BLaER1 treated with 17β-estradiol and CSF1 and Interleukin-3, amounts not matched to agents 10 nM and 100 nM (cell line): ENCODE measurements at regions not wholly inside any gene's neighbourhood (a gene's known extent, or its start where the extent isn't known, plus 50 kb on each side); places are given as distances from the start of the nearest gene placed in this dataset.

Experiments used
- H3K27ac ChIP-seq, 11 experiments: shearing (Covaris generic); formaldehyde crosslinking; 2 replicates each; pipeline ENCODE4 v1.8.1; 2022
- H3K27me3 ChIP-seq, 11 experiments: shearing (Covaris generic); formaldehyde crosslinking; 2 replicates each; pipeline ENCODE4 v1.8.1; 2022
- H3K36me3 ChIP-seq, 11 experiments: shearing (Covaris generic); formaldehyde crosslinking; 2 replicates each; pipeline ENCODE4 v1.8.1; 2022
- H3K4me1 ChIP-seq, 10 experiments: shearing (Covaris generic); formaldehyde crosslinking; 2 replicates each; pipeline ENCODE4 v1.8.1; 2022
- H3K4me2 ChIP-seq, 11 experiments: shearing (Covaris generic); formaldehyde crosslinking; 2 replicates each; pipeline ENCODE4 v1.8.1; 2022
- H3K4me3 ChIP-seq, 10 experiments: shearing (Covaris generic); formaldehyde crosslinking; 2 replicates each; pipeline ENCODE4 v1.8.1; 2022
- H3K9ac ChIP-seq, 11 experiments: shearing (Covaris generic); formaldehyde crosslinking; 2 replicates each; pipeline ENCODE4 v1.8.1; 2022
- H3K9me3 ChIP-seq, 11 experiments: shearing (Covaris generic); formaldehyde crosslinking; replicated peaks in 1 of 11; 2 replicates each; pipeline ENCODE4 v1.8.1; 2022
- H4K20me1 ChIP-seq, 11 experiments: shearing (Covaris generic); formaldehyde crosslinking; 2 replicates each; pipeline ENCODE4 v1.8.1; 2022
- Cebpa-rat ChIP-seq, 11 experiments: shearing (Covaris generic); IDR thresholded peaks; 2 replicates each; pipeline ENCODE4 v1.8.1; 2022

DNA sequence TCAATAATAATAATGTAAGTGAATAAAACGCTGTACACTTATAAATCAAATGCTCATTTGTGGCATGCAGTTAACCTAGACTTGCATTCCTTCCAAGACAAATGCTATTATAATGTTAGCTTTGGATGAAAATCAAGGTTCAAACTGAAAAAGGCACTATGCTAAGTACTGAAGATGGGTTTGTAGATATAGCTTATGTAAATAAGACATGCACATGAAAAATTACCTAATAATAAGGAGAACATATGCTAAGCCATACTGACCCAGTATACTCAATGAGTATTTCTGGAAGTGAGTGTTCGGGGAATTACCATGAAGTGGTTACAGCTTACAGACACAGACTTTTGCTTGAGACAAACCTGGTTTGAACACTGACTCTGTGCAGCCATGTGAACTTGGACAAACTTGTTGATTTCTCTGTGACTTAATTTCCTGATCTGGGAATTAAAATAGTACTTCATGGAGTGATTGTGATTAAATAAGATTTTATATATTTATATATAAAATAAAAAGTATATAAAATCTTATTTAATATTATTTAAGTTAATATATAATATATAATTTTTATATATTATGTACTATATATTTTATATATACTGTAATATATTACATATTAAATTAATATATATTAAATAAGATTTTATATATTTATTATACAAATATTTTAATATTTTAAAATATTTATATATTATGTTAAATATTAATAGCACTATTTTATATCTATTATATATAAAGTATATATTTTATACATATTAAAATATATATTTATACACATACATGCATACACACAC, 159.2 kb downstream of the ZPLD1 start:
- Histone ChIP-seq H3K27me3 (no peaks in the 10 kb centered on the region), H3K36me3 (no peaks in the 10 kb centered on the region), H3K27ac (no peak overlapping the region), H3K4me2 (no peak overlapping the region), H3K9me3 (peaks cover 0 to 4% (median 0%) of the 10 kb centered on the region in 11 experiments; a peak in 1 of 22 replicates), H4K20me1 (no peaks in the 10 kb centered on the region), H3K4me1 (no peaks in the 10 kb centered on the region), H3K9ac (no peak overlapping the region), H3K4me3 (no peak overlapping the region)
- no peak for TF ChIP-seq Cebpa-rat (IDR thresholded peaks at IDR 0.05)

DNA sequence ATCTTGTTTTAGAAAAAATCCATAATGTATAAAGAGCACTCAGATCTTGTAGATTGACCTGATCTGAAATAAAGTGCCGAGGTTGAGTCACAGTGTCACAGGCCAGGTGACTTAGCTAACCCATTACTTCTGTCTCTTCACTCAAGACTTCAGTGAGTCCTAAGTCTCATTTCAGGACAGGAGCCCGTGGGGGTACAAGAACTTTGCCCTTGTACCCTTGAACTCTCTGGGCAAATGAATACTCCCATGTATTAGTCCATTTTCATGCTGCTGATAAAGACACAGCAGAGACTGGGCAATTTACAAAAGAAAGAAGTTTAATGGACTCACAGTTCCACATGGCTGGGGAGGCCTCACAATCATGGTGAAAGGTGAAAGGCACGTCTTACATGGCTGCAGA, 160.2 kb downstream of the ZPLD1 start:
- Histone ChIP-seq H3K27me3 (no peaks in the 10 kb centered on the region), H3K9ac (no peak overlapping the region), H3K36me3 (no peaks in the 10 kb centered on the region), H3K4me2 (no peak overlapping the region), H4K20me1 (no peaks in the 10 kb centered on the region), H3K9me3 (peaks cover 0 to 4% (median 0%) of the 10 kb centered on the region in 11 experiments; a peak in 1 of 22 replicates), H3K4me3 (no peak overlapping the region), H3K27ac (no peak overlapping the region), H3K4me1 (no peaks in the 10 kb centered on the region)
- TF ChIP-seq Cebpa-rat (IDR thresholded peaks at IDR 0.05), result no peak

DNA sequence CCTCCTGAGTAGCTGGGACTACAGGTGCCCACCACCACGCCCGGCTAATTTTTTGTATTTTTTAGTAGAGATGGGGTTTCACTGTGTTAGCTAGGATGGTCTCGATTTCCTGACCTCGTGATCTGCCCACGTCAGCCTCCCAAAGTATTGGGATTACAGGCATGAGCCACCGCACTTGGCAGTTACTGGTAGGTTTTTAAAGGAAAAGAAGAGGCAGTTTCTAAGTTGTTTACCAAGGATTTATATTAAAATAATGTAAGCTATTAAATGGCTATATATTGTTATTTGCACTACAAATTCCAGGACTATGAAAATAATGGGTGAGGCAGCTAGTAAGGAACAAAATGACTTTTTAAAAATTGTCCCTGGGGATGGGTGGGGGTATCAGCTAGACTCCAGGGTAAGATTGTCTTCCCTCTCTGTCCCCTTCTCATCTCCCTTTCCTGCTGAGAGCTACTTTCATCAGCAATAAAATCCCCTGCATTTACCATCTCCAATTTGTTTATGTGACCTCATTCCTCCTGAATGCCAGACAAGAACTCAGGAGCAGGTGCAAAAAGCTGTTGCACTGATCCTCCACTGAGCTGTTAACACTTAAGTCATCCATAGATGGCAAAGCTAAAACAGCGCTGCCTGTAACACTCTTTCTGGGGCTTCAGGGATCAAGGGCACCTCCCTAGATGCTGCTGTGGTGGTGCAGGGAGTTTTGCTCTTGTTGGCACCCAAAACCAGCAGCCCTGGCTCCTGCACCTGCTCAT, 165.2 kb downstream of the ZPLD1 start:
- TF ChIP-seq Cebpa-rat (IDR thresholded peaks at IDR 0.05), result no peak
- Histone ChIP-seq H4K20me1 (no peaks in the 10 kb centered on the region), H3K4me3 (no peak overlapping the region), H3K9me3 (peaks cover 0 to 4% (median 0%) of the 10 kb centered on the region in 11 experiments; a peak in 1 of 22 replicates), H3K4me2 (no peak overlapping the region), H3K27me3 (no peaks in the 10 kb centered on the region), H3K36me3 (no peaks in the 10 kb centered on the region), H3K27ac (no peak overlapping the region), H3K4me1 (no peaks in the 10 kb centered on the region), H3K9ac (no peak overlapping the region)

DNA sequence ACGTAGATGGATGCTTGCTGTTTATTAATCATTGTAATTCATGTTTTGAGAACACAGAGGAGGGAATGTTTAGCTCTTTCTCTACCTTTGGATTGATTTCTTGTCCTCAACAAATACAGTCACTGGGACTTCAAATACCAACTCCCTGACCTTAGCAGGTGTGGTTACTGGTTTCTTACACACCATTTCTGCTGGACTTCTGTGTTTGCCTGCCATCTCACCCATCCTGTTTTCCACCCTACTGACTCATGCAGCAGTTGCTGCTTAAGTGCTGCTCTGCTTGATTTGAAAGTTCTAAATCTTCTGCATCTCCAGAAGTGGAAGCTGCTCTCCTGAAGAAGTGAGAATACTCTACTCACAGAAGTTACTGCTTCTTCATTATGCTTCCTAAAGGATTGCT, 170.3 kb downstream of the ZPLD1 start:
- Histone ChIP-seq H3K4me3 (no peak overlapping the region), H3K36me3 (no peaks in the 10 kb centered on the region), H3K27ac (no peak overlapping the region), H3K4me1 (no peaks in the 10 kb centered on the region), H4K20me1 (no peaks in the 10 kb centered on the region), H3K4me2 (no peak overlapping the region), H3K9me3 (no peaks in the 10 kb centered on the region), H3K9ac (no peak overlapping the region), H3K27me3 (no peaks in the 10 kb centered on the region)
- TF ChIP-seq Cebpa-rat (IDR thresholded peaks at IDR 0.05), result no peak

DNA sequence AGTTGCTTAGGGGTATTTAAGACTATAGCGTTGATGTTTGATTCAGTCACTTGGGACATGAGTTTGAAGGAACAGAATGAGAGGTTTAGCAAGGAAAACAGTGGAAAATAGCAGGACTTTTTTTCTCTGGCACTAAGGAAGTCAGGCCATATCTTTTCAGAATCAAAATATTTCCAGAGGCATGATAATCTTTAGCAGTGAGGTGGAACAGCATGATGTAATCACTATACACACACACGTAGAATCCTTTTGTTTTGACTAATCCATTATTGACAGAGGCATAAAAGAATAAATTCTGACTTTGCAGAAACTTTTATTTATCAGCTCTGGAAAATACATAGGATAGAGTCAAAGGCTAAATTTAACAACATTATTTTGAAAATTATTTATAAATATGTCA, 174.1 kb downstream of the ZPLD1 start:
- Histone ChIP-seq H3K36me3 (no peaks in the 10 kb centered on the region), H3K9me3 (no peaks in the 10 kb centered on the region), H3K4me2 (no peak overlapping the region), H4K20me1 (no peaks in the 10 kb centered on the region), H3K27me3 (no peaks in the 10 kb centered on the region), H3K4me3 (no peak overlapping the region), H3K9ac (no peak overlapping the region), H3K4me1 (no peaks in the 10 kb centered on the region), H3K27ac (no peak overlapping the region)
- no peak for TF ChIP-seq Cebpa-rat (IDR thresholded peaks at IDR 0.05)

DNA sequence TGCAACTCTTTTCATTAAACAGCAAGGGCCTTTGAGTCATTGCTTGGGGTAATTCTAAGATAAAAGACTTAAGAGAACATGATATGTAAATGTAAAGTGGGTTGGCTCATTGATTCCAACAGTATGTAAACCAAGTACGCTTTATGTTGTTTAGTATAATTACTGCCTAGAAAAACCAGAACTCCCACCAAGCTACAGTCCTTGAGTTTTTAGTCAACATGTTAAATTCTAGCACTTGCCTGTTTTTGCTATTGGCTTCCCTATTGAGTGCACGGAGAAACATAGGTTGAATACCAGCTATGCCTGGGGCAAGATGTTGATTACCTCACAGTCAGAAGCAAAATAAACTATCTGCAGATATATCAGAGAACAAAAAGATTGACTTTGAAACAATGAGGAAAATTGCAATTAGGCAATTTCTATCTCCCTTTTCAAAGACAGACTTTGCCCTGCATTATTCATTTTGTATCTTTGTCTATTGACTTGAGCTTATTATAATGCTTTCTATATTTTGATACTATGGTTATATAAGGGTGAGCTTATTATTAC, 179.3 kb downstream of the ZPLD1 start:
- Histone ChIP-seq H3K4me3 (no peak overlapping the region), H3K9me3 (no peaks in the 10 kb centered on the region), H3K4me2 (no peak overlapping the region), H3K27me3 (no peaks in the 10 kb centered on the region), H3K27ac (no peak overlapping the region), H3K36me3 (no peaks in the 10 kb centered on the region), H3K4me1 (peaks cover 0 to 8% (median under 1%) of the 10 kb centered on the region in 10 experiments; a peak in 7 of 20 replicates), H3K9ac (no peak overlapping the region), H4K20me1 (no peaks in the 10 kb centered on the region)
- TF ChIP-seq Cebpa-rat (IDR thresholded peaks at IDR 0.05), result no peak

DNA sequence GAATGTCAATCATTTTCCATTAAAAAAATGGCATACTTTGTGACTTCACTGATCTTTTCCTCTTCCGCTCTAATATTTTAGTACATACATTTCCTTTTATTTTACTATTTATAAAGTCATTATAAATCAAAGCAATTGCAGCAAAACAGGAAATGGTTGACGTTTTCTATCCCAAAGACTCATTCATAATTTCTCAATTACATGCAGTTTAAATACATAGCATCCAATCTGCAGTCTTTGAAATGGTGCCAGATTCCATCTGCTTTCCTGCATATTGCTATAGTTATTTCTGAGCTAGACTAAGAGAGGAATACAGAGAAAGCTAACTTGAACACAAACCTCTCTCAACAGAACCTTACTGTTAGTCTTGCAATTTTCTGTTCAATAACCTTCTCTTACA, 179.8 kb downstream of the ZPLD1 start:
- Histone ChIP-seq H3K4me2 (no peak overlapping the region), H3K9me3 (no peaks in the 10 kb centered on the region), H3K27me3 (no peaks in the 10 kb centered on the region), H3K9ac (no peak overlapping the region), H3K4me3 (no peak overlapping the region), H3K36me3 (no peaks in the 10 kb centered on the region), H3K27ac (no peak overlapping the region), H3K4me1 (peaks cover 0 to 13% (median 3%) of the 10 kb centered on the region in 10 experiments; a peak in 8 of 20 replicates), H4K20me1 (no peaks in the 10 kb centered on the region)
- no peak for TF ChIP-seq Cebpa-rat (IDR thresholded peaks at IDR 0.05)

DNA sequence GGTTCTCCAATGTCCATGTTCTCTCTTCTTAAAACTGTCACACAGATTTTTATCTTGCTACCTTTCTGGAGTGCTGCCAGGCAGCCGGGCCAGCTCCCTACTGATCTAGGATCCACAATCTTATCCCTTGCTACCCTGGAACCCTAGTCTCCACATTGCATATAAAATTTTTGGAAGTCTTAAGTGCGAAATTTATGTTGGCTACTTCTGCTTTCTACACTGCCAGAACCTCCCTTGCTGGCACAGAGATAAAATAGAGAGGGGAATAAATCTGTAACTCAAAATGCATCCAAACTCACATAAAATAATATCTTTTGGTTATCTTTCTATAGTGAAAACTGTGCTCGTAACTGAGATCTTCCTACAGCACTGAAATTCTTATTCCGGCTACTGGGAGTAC, 182.6 kb downstream of the ZPLD1 start:
- H3K9me3 ChIP-seq, result no peaks in the 10 kb centered on the region
- H3K27ac ChIP-seq, result no peak overlapping the region
- H3K4me3 ChIP-seq, result no peak overlapping the region
- peaks cover 0 to 29% (median 4%) of the 10 kb centered on the region in 10 experiments; a peak in 8 of 20 replicates for H3K4me1 ChIP-seq
- no peaks in the 10 kb centered on the region for H3K27me3 ChIP-seq
- no peak for TF ChIP-seq Cebpa-rat (IDR thresholded peaks at IDR 0.05)
- no peak overlapping the region for H3K4me2 ChIP-seq
- H3K9ac ChIP-seq, result no peak overlapping the region
- H4K20me1 ChIP-seq, result no peaks in the 10 kb centered on the region
- no peaks in the 10 kb centered on the region for H3K36me3 ChIP-seq

DNA sequence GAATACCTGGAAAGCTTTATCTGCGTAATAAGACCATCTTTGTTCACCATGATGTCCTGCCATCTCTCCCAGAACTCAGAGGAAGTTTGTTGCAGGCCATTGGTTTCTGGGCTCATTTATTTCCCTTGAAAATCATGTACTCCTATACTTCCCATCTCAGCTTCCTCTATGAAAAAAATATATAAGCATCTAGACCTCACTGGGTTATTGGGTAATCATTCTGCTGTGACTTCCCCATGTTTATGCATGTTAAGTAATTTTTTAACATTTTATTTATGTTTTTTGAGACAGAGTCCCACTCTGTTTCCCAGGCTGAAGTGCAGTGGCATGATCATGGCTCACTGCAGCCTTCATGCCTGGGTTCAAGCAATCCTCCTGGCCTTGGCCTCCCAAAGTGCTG, 184.5 kb downstream of the ZPLD1 start:
- Histone ChIP-seq H3K27me3 (no peaks in the 10 kb centered on the region), H3K4me1 (peaks cover 0 to 29% (median 4%) of the 10 kb centered on the region in 10 experiments; a peak in 8 of 20 replicates), H3K36me3 (no peaks in the 10 kb centered on the region), H3K4me2 (peak overlapping the region in 4 of 11 experiments; percentile 23 to 78 (median 54); a peak in 7 of 22 replicates), H4K20me1 (no peaks in the 10 kb centered on the region), H3K4me3 (no peak overlapping the region), H3K9me3 (0 out of 22 replicates have a peak, but pooled peaks cover 0 to 4% (median 0%) of the 10 kb centered on the region in 11 experiments), H3K27ac (peak overlapping the region in 3 of 11 experiments; percentile 18 to 34 (median 20); a peak in 1 of 22 replicates), H3K9ac (no peak overlapping the region)
- peak in 3 of 11 experiments; percentile 14 to 45 (median 16); a peak in 1 of 22 replicates for TF ChIP-seq Cebpa-rat (IDR thresholded peaks at IDR 0.05)
